Esophagus muscularis mucosa (tissue), 4 donors: ENCODE measurements at regions not wholly inside any gene's neighbourhood (a gene's known extent, or its start where the extent isn't known, plus 50 kb on each side); places are given as distances from the start of the nearest gene placed in this dataset.

Experiments used
- DNase-seq: peaks from one replicate; pipeline ENCODE4 v3.0.0-alpha.2; 2017; ENCODE audit errors: extremely low spot score
- H3K27ac ChIP-seq, 4 donors: fragments of 200-600 bp; sonication (generic); replicated peaks in 1 of 4; 1 replicate in 3 of 4; 2 replicates in 1 of 4; pipeline ENCODE4 v1.5.1; 2016 to 2019; ENCODE audit warnings: mild to moderate bottlenecking in 1 of 4
- H3K27me3 ChIP-seq, 4 donors: fragments of 200-600 bp; sonication (generic); one replicate each; pipeline versions ENCODE4 v1.5.1 to v1.6.0; 2016 to 2019
- H3K36me3 ChIP-seq, 4 donors: fragments of 200-600 bp; sonication (generic); one replicate each; pipeline ENCODE4 v1.5.1; 2016 to 2019
- H3K4me1 ChIP-seq, 4 donors: fragments of 200-600 bp; sonication (generic); one replicate each; pipeline ENCODE4 v1.5.1; 2016 to 2019
- H3K4me3 ChIP-seq, 4 donors: fragments of 200-600 bp; sonication (generic); 1 replicate in 2 of 4; 2 replicates in 2 of 4; pipeline ENCODE4 v1.5.1; 2016 to 2019; ENCODE audit warnings: mild to moderate bottlenecking in 4 of 4, moderate library complexity in 1 of 4
- H3K9me3 ChIP-seq, 4 donors: fragments of 200-600 bp; sonication (generic); 1 replicate in 3 of 4; 2 replicates in 1 of 4; pipeline ENCODE4 v1.5.1; 2016 to 2019
- CTCF ChIP-seq, 3 experiments: fragments of 200-600 bp in 2 of 3; fragments of 450-650 bp in 1 of 3; sonication (generic) in 2 of 3; IDR thresholded peaks; one replicate each; pipeline ENCODE4 v1.5.1; 2017 to 2019; ENCODE audit warnings: antibody characterized with exemption in 3 of 3, mild to moderate bottlenecking in 2 of 3, moderate library complexity in 1 of 3
- EP300 ChIP-seq: sonication (generic); formaldehyde crosslinking; IDR thresholded peaks from one replicate; pipeline ENCODE4 v1.6.1; 2017; ENCODE audit warnings: antibody characterized with exemption
- POLR2A ChIP-seq: fragments of 450-650 bp; IDR thresholded peaks from one replicate; pipeline ENCODE4 v1.6.1; 2017; ENCODE audit warnings: antibody characterized with exemption, moderate library complexity, mild to moderate bottlenecking, low read depth
- POLR2AphosphoS5 ChIP-seq, 2 donors: sonication (generic); formaldehyde crosslinking; IDR thresholded peaks; one replicate each; pipeline ENCODE4 v1.6.1; 2017; ENCODE audit warnings: antibody characterized with exemption in 2 of 2
- WGBS: methylation state at CpG from one replicate; pipeline ENCODE4 v1.1.5; 2018; 5-methylcytosine and 5-hydroxymethylcytosine counted together
- intact Hi-C: fragments of 100-400 bp; cut with DNase I; formaldehyde crosslinking; loops from one replicate; pipeline ENCODE4 v1.15.1; 2023

- H3K4me3 ChIP-seq: no peak overlapping the region
- no peaks in the 10 kb centered on the region for H3K27me3 ChIP-seq
- TF ChIP-seq CTCF (IDR thresholded peaks at IDR 0.05): no peak
- TF ChIP-seq EP300: no peak
- TF ChIP-seq POLR2AphosphoS5 (IDR thresholded peaks at IDR 0.05): no peak
- TF ChIP-seq POLR2A: no peak
- H3K36me3 ChIP-seq: no peaks in the 10 kb centered on the region
- WGBS: 92% methylated on average over 5 of the region's 5 CpGs
- H3K9me3 ChIP-seq: peaks cover 0 to 15% (median 8%) of the 10 kb centered on the region in 4 donors
- H3K27ac ChIP-seq: no peak overlapping the region
- intact Hi-C loops: no loop called here
- no peak for DNase-seq
- H3K4me1 ChIP-seq: no peaks in the 10 kb centered on the region
Measured at GRCh38 chr1:214846276-214846675, 236.3 kb upstream of the KCNK2 start.

- no peaks in the 10 kb centered on the region for H3K27me3 ChIP-seq
- H3K9me3 ChIP-seq: peaks cover 0 to 15% (median 8%) of the 10 kb centered on the region in 4 donors
- no peak for DNase-seq
- H3K4me1 ChIP-seq: no peaks in the 10 kb centered on the region
- intact Hi-C loops: no loop called here
- 31% methylated on average over 7 of the region's 7 CpGs for WGBS
- no peak overlapping the region for H3K27ac ChIP-seq
- no peaks in the 10 kb centered on the region for H3K36me3 ChIP-seq
- TF ChIP-seq POLR2A (no peak), EP300 (no peak), POLR2AphosphoS5 (IDR thresholded peaks at IDR 0.05) (no peak), CTCF (IDR thresholded peaks at IDR 0.05) (no peak)
- no peak overlapping the region for H3K4me3 ChIP-seq
Measured at GRCh38 chr1:214847071-214847810, 235.3 kb upstream of the KCNK2 start.

- Histone ChIP-seq H3K27me3 (no peaks in the 10 kb centered on the region), H3K9me3 (peaks cover 0 to 15% (median 8%) of the 10 kb centered on the region in 4 donors), H3K4me1 (no peaks in the 10 kb centered on the region), H3K4me3 (no peak overlapping the region), H3K27ac (no peak overlapping the region), H3K36me3 (no peaks in the 10 kb centered on the region)
- WGBS: 53% methylated on average over 2 of the region's 2 CpGs
- TF ChIP-seq CTCF (IDR thresholded peaks at IDR 0.05) (no peak), POLR2AphosphoS5 (IDR thresholded peaks at IDR 0.05) (no peak), EP300 (no peak), POLR2A (no peak)
- no peak for DNase-seq
- intact Hi-C loops: no loop called here
Measured at GRCh38 chr1:214848101-214848500, 234.4 kb upstream of the KCNK2 start.

- Histone ChIP-seq H3K27me3 (no peaks in the 10 kb centered on the region), H3K4me3 (no peak overlapping the region), H3K27ac (no peak overlapping the region), H3K36me3 (no peaks in the 10 kb centered on the region), H3K4me1 (no peaks in the 10 kb centered on the region), H3K9me3 (peaks cover 0 to 15% (median 8%) of the 10 kb centered on the region in 4 donors)
- intact Hi-C loops: no loop called here
- no peak for TF ChIP-seq CTCF (IDR thresholded peaks at IDR 0.05)
- no peak for TF ChIP-seq EP300
- no peak for DNase-seq
- WGBS: 91% methylated on average over 3 of the region's 3 CpGs
Measured at GRCh38 chr1:214850432-214851050, 232.0 kb upstream of the KCNK2 start.
